ENCODE measurements at regions not wholly inside any gene's neighbourhood (a gene's known extent, or its start where the extent isn't known, plus 50 kb on each side); places are given as distances from the start of the nearest gene placed in this dataset.
"Not testable (repeated sequence)": the region's sequence is repeated elsewhere in the genome, so short reads cannot be mapped to it uniquely, and the experiment has no call there.

DNA sequence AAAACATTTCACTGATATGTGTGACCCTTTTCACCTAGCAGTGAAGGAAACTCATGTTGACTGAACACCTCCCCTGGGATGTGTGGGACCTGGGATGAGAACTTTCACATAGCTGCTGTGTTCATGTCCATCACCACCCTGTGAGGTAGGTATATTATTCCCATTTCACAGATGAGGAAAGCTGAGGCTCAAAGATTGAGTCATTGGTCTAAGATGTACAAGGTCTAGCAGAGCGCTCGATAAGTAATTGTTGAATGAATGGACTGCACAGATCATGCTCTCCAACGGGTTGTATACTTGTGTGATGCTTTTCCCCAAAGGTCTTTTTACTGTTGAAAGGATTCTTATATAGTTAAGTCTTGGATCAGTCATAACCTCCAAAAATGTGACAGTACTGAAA is 75.6 kb upstream of the TSC22D1 start:
- ChIA-PET POLR2A (no interaction called here), CTCF (interaction anchor here (0.8 kb wide), 1 partner anchor 17 kb away, joined by 3 read pairs; no protein-coding TSS in a partner anchor)
- TF ChIP-seq, protein P1, sequence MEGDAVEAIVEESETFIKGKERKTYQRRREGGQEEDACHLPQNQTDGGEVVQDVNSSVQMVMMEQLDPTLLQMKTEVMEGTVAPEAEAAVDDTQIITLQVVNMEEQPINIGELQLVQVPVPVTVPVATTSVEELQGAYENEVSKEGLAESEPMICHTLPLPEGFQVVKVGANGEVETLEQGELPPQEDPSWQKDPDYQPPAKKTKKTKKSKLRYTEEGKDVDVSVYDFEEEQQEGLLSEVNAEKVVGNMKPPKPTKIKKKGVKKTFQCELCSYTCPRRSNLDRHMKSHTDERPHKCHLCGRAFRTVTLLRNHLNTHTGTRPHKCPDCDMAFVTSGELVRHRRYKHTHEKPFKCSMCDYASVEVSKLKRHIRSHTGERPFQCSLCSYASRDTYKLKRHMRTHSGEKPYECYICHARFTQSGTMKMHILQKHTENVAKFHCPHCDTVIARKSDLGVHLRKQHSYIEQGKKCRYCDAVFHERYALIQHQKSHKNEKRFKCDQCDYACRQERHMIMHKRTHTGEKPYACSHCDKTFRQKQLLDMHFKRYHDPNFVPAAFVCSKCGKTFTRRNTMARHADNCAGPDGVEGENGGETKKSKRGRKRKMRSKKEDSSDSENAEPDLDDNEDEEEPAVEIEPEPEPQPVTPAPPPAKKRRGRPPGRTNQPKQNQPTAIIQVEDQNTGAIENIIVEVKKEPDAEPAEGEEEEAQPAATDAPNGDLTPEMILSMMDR (IDR thresholded peaks at IDR 0.05; ENCODE audit: insufficient read depth, low read length, missing control alignments): no peak
- no peak overlapping the region for H3K4me3 ChIP-seq (ENCODE audit: low read depth, low read length)
- no peak for DNase-seq (ENCODE audit: low read depth, low spot score)

DNA sequence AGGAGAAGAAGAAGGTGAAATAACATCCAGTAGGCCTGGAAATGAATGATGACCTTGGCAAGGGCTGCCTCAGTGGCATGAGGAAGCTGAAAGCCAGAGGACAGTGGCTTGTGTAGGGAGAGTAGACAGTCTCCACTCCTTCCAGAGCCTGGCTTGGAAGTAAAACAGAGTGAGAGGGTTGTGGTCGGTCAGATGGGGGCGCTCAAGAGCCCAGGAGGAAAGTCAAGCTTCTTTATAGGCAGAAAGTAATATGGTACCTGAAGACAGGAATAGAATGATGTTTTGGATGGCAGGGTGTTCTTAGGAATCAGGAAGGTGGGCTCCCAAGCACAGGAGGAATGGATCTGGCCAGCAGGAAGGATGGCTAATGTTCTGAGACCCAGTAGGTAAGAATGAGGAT is 75.1 kb upstream of the TSC22D1 start:
- DNase-seq (ENCODE audit: low read depth, low spot score): no peak
- ChIA-PET CTCF (no interaction called here), POLR2A (no interaction called here)
- H3K4me3 ChIP-seq (ENCODE audit: low read depth, low read length): no peak overlapping the region
- TF ChIP-seq, protein P1 (IDR thresholded peaks at IDR 0.05; ENCODE audit: insufficient read depth, low read length, missing control alignments): no peak

DNA sequence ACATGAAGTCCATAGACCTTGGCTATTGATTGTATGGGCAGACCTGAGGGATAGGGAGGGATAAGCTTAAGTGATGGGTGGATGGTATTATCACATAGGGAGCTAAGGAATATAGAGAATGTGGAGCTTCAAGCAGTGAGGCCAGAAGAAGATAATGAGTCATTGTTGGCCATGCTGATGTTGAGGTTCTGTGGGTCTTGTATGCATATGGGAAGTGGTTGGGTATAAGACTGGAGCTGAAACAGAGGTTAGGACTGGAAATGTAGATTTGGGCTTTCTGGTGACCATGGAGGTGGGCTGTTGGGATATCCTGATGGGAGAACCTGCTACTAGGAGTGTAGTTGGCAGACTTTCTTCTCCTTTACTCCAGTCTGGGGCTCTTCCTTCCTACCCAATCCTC is 73.7 kb upstream of the TSC22D1 start:
- POLR2A ChIA-PET: no interaction called here
- no peak overlapping the region for H3K4me3 ChIP-seq (ENCODE audit: low read depth, low read length)
- no peak for DNase-seq (ENCODE audit: low read depth, low spot score)
- CTCF ChIA-PET: interaction anchor here (1.1 to 1.5 kb wide), 3 partner anchors 9 to 320 kb away, joined by 3 to 6 read pairs (median 3); no protein-coding TSS in a partner anchor
- TF ChIP-seq, protein P1 (IDR thresholded peaks at IDR 0.05; ENCODE audit: insufficient read depth, low read length, missing control alignments): no peak

DNA sequence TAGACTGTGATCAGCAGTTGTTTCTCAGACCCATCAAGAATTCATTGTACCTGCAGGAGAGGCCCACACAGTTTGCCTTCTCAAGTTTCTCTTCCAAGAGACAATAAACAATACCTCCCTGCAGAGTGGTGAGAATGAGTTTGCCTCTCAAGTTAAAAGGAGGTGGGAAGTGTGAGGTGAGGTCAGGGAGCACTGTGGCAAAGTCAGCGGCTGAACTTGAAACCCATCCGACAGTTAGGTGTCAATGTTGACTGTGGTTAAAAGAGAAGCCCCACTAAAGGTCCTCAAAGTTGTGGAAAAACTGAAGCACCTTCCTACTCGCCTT is 72.9 kb upstream of the TSC22D1 start:
- no peak overlapping the region for H3K4me3 ChIP-seq (ENCODE audit: low read depth, low read length)
- DNase-seq (ENCODE audit: low read depth, low spot score): no peak
- ChIA-PET POLR2A (no interaction called here), CTCF (interaction anchor here (0.5 kb wide), 1 partner anchor 53 kb away, joined by 3 read pairs; no protein-coding TSS in a partner anchor)
- TF ChIP-seq, protein P1 (IDR thresholded peaks at IDR 0.05; ENCODE audit: insufficient read depth, low read length, missing control alignments): no peak

DNA sequence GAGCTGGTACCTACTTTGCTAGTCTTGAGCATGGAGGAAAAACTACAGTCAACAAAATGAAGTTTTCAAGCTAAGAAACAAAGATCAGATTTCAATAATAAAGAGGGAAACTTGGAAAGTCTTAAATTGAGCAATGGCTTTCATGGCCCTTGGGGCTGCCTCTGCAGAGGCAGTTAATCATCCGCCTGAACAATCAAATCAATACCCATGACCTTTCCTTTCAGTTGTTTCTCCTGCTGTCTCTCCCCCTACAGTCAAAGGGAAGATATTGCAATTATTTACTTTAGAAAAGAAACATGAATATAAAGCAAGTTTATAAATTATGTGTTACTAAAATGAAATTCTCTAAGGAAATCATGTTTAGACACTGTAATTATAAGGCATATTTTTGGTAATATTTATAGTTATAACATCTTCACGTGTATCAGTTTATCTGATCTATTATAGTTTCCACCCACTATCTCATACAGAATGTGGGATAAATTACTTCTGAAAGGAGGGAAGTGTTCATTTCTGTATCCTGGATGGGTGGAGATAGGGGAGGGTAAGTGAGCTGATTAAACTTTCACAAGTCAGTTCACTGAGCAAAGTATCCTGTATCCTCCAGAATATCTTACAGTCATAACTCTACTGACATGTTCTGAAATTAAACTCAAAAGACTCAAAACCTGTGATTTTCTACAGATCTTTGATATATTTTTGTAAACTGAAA is 72.4 kb upstream of the TSC22D1 start:
- no peak for DNase-seq (ENCODE audit: low read depth, low spot score)
- CTCF ChIA-PET: interaction anchor here (0.5 kb wide), 1 partner anchor 52 kb away, joined by 3 read pairs; no protein-coding TSS in a partner anchor

DNA sequence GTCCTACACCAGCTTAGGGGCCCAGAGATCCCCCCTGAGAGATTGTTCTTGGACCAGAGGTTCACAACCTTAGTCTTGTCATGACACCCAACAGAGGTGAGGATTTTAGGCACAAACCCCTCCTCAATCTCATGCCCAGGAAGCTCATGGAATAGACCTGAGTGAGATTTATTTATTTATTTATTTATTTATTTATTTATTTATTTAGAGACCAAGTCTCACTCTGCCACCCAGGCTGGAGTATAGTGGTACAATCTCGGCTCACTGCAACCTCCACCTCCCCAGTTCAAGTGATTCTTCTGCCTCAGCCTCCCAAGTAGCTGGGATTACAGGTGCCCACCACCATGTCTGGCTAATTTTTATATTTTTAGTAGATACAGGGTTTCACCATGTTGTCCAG is 71.4 kb upstream of the TSC22D1 start:
- DNase-seq (ENCODE audit: low read depth, low spot score); POLR2A ChIA-PET; H3K4me3 ChIP-seq (ENCODE audit: low read depth, low read length): not testable (repeated sequence)
- CTCF ChIA-PET: interaction anchor here (1.1 to 1.4 kb wide), 2 partner anchors 12 to 108 kb away, joined by 3 read pairs; no protein-coding TSS in a partner anchor

More for the DNA sequence above, 72.4 kb upstream of the TSC22D1 start:
- POLR2A ChIA-PET: no interaction called here
- TF ChIP-seq, protein P1 (IDR thresholded peaks at IDR 0.05; ENCODE audit: insufficient read depth, low read length, missing control alignments): no peak
- H3K4me3 ChIP-seq (ENCODE audit: low read depth, low read length): no peak overlapping the region

DNA sequence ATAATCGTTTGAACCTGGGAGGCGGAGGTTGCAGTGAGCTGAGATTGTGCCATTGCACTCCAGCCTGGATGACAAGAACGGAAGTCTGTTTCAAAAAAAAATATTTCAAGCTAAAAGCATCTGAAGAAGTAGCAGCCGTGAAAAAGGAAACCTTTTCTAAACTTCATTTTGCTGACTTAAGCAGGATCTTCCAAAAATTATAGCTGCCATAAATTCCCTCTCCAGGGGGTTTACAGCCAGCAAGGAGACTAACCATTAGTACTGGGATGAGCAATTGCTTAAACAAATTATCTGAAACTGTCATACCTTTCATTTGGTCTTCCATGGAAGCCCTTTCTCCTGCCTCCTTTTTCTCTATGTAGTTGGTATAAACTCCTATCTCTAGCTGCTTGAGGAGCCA is 69.9 kb upstream of the TSC22D1 start:
- ChIA-PET CTCF (interaction anchor here (0.8 to 1.0 kb wide), 2 partner anchors 10 to 21 kb away, joined by 3 read pairs; no protein-coding TSS in a partner anchor), POLR2A (no interaction called here)
- DNase-seq (ENCODE audit: low read depth, low spot score): no peak

More for the DNA sequence above, 69.9 kb upstream of the TSC22D1 start:
- no peak overlapping the region for H3K4me3 ChIP-seq (ENCODE audit: low read depth, low read length)
- TF ChIP-seq, protein P1 (IDR thresholded peaks at IDR 0.05; ENCODE audit: insufficient read depth, low read length, missing control alignments): no peak
